GM21360 (cell line): ENCODE measurements at regions not wholly inside any gene's neighbourhood (a gene's known extent, or its start where the extent isn't known, plus 50 kb on each side); places are given as distances from the start of the nearest gene placed in this dataset.
"Not testable (repeated sequence)": the region's sequence is repeated elsewhere in the genome, so short reads cannot be mapped to it uniquely, and the experiment has no call there.

Source experiments
- ATAC-seq: cut with Tn5 transposase; IDR thresholded peaks from one replicate; pipeline ENCODE4 v1.9.1; 2021; ENCODE audit warnings: mild to moderate bottlenecking, moderate library complexity; ENCODE audit not compliant: unreplicated experiment

- no peak for ATAC-seq
These were observed 159.9 kb downstream of the CYB561 start for GRCh38 chr17:63286254-63286653.

- ATAC-seq: not testable (repeated sequence)
These were observed 159.1 kb downstream of the CYB561 start for GRCh38 chr17:63287006-63287405.

- ATAC-seq: no peak
These were observed 156.2 kb downstream of the CYB561 start for GRCh38 chr17:63289931-63290330.

- no peak for ATAC-seq
These were observed 155.8 kb downstream of the CYB561 start for GRCh38 chr17:63290351-63290750.

GRCh38 chr17:63290784-63291183, 155.3 kb downstream of the CYB561 start:
- ATAC-seq: no peak

GRCh38 chr17:63291258-63291657, 154.8 kb downstream of the CYB561 start:
- ATAC-seq: no peak

GRCh38 chr17:63292421-63292820, 153.7 kb downstream of the CYB561 start:
- ATAC-seq: no peak

- no peak for ATAC-seq
These were observed 152.6 kb downstream of the CYB561 start for GRCh38 chr17:63293323-63294075.

- ATAC-seq: no peak
These were observed 151.3 kb downstream of the CYB561 start for GRCh38 chr17:63294776-63295175.

- ATAC-seq: no peak
These were observed 150.8 kb downstream of the CYB561 start for GRCh38 chr17:63295288-63295687.

GRCh38 chr17:63295839-63296590, 150.1 kb downstream of the CYB561 start:
- ATAC-seq: no peak

- not testable (repeated sequence) for ATAC-seq
These were observed 147.2 kb downstream of the CYB561 start for GRCh38 chr17:63298916-63299315.

GRCh38 chr17:63304704-63305261, 141.3 kb downstream of the CYB561 start:
- no peak for ATAC-seq

- no peak for ATAC-seq
These were observed 140.2 kb downstream of the CYB561 start for GRCh38 chr17:63305857-63306256.

GRCh38 chr17:63306855-63307254, 139.3 kb downstream of the CYB561 start:
- no peak for ATAC-seq

GRCh38 chr17:63308272-63308671, 137.8 kb downstream of the CYB561 start:
- ATAC-seq: no peak

- no peak for ATAC-seq
These were observed 137.1 kb downstream of the CYB561 start for GRCh38 chr17:63309021-63309420.

GRCh38 chr17:63311416-63311937, 134.6 kb downstream of the CYB561 start:
- ATAC-seq: no peak

- ATAC-seq: no peak
These were observed 131.3 kb downstream of the CYB561 start for GRCh38 chr17:63314761-63315160.

GRCh38 chr17:63316100-63316499, 130.0 kb downstream of the CYB561 start:
- no peak for ATAC-seq

- ATAC-seq: no peak
These were observed 128.8 kb downstream of the CYB561 start for GRCh38 chr17:63317166-63317840.
